Pulmonary artery endothelial cell (primary cell): ENCODE measurements at regions not wholly inside any gene's neighbourhood (a gene's known extent, or its start where the extent isn't known, plus 50 kb on each side); places are given as distances from the start of the nearest gene placed in this dataset.
"Not testable (repeated sequence)": the region's sequence is repeated elsewhere in the genome, so short reads cannot be mapped to it uniquely, and the experiment has no call there.

Experiments
- DNase-seq: peaks from one replicate; pipeline ENCODE4 v3.0.0-alpha.2; 2011; ENCODE audit warnings: low read depth, low spot score

- not testable (repeated sequence) for DNase-seq
These were observed 51.9 kb upstream of the MFGE8 start for GRCh38 chr15:88965097-88965496.

GRCh38 chr15:88970232-88970631 lies 57.1 kb upstream of the MFGE8 start:
- DNase-seq: no peak

- DNase-seq: no peak
These were observed 61.2 kb upstream of the MFGE8 start for GRCh38 chr15:88974392-88974791.

- no peak for DNase-seq
These were observed 62.7 kb upstream of the MFGE8 start for GRCh38 chr15:88975891-88976290.

GRCh38 chr15:88976656-88977055 lies 63.5 kb upstream of the MFGE8 start:
- no peak for DNase-seq

GRCh38 chr15:88979674-88980073 lies 66.5 kb upstream of the MFGE8 start:
- DNase-seq: no peak

GRCh38 chr15:88980498-88980897 lies 67.3 kb upstream of the MFGE8 start:
- no peak for DNase-seq

- DNase-seq: no peak
These were observed 68.4 kb upstream of the MFGE8 start for GRCh38 chr15:88981244-88982215.

GRCh38 chr15:88982304-88982945 lies 69.2 kb upstream of the MFGE8 start:
- DNase-seq: no peak

- no peak for DNase-seq
These were observed 69.8 kb upstream of the MFGE8 start for GRCh38 chr15:88982946-88983342.

GRCh38 chr15:88983861-88984429 lies 70.8 kb upstream of the MFGE8 start:
- no peak for DNase-seq

- DNase-seq: no peak
These were observed 72.6 kb upstream of the MFGE8 start for GRCh38 chr15:88985547-88986393.

- DNase-seq: no peak
These were observed 73.9 kb upstream of the MFGE8 start for GRCh38 chr15:88986949-88987590.

- no peak for DNase-seq
These were observed 74.4 kb upstream of the MFGE8 start for GRCh38 chr15:88987591-88987933.

- DNase-seq: no peak
These were observed 74.9 kb upstream of the MFGE8 start for GRCh38 chr15:88987934-88988671.

- DNase-seq: no peak
These were observed 76.4 kb upstream of the MFGE8 start for GRCh38 chr15:88989578-88989977.

GRCh38 chr15:88990185-88990679 lies 77.1 kb upstream of the MFGE8 start:
- DNase-seq: no peak

- DNase-seq: no peak
These were observed 79.0 kb upstream of the MFGE8 start for GRCh38 chr15:88992216-88992615.

GRCh38 chr15:88992912-88993376 lies 79.8 kb upstream of the MFGE8 start:
- no peak for DNase-seq

GRCh38 chr15:88993662-88994061 lies 80.5 kb upstream of the MFGE8 start:
- no peak for DNase-seq
